H1 (cell line): ENCODE measurements at regions not wholly inside any gene's neighbourhood (a gene's known extent, or its start where the extent isn't known, plus 50 kb on each side); places are given as distances from the start of the nearest gene placed in this dataset.

Source experiments
- CTCF ChIA-PET: fragments of 300-600 bp; sonication (Branson Sonifier 250); formaldehyde crosslinking; loops from one replicate; lab custom pipeline; 2021; ENCODE audit not compliant: partially characterized antibody; lab: Charles Lee
- POLR2A ChIA-PET: fragments of 300-600 bp; sonication (Branson Sonifier 250); formaldehyde crosslinking; loops from one replicate; lab custom pipeline; 2021; ENCODE audit warnings: inconsistent platforms; ENCODE audit not compliant: partially characterized antibody; lab: Charles Lee
- DNase-seq, 2 experiments: peaks; one replicate each; pipeline versions ENCODE4 v3.0.0 to v3.0.0-alpha.2; 2010 to 2022; ENCODE audit warnings: low spot score in 2 of 2, low read depth in 1 of 2, mixed read lengths in 1 of 2
- FAIRE-seq: peaks from 2 replicates; lab custom pipeline; 2011; peaks lifted over from hg19 to GRCh38; lab: Jason Lieb, UNC
- H2AFZ ChIP-seq: 2 replicates; pipeline ENCODE4 v1.8.1; 2012; ENCODE audit warnings: low read length, inconsistent platforms
- H2AK5ac ChIP-seq: 2 replicates; pipeline ENCODE4 v1.6.1; 2013; ENCODE audit warnings: low read depth, low read length
- H2BK120ac ChIP-seq: replicated peaks from 2 replicates; pipeline ENCODE3; 2013; ENCODE audit warnings: low read depth, low read length, inconsistent platforms
- H2BK12ac ChIP-seq: 2 replicates; pipeline ENCODE4 v1.6.1; 2013; ENCODE audit warnings: low read depth, low read length
- H2BK15ac ChIP-seq: 2 replicates; pipeline ENCODE4 v1.6.1; 2013; ENCODE audit warnings: low read length
- H2BK20ac ChIP-seq: 2 replicates; pipeline ENCODE4 v1.6.1; 2013; ENCODE audit warnings: low read length
- H2BK5ac ChIP-seq: 2 replicates; pipeline ENCODE4 v1.6.1; 2013; ENCODE audit warnings: low read depth, low read length
- H3K14ac ChIP-seq: 2 replicates; pipeline ENCODE4 v1.6.1; 2013; ENCODE audit warnings: inconsistent platforms; ENCODE audit not compliant: insufficient read length
- H3K18ac ChIP-seq: 2 replicates; pipeline ENCODE4 v1.6.1; 2013; ENCODE audit warnings: low read length; ENCODE audit errors: extremely low read depth
- H3K23ac ChIP-seq: 2 replicates; pipeline ENCODE4 v1.6.1; 2013; ENCODE audit warnings: inconsistent platforms; ENCODE audit not compliant: insufficient read length
- H3K23me2 ChIP-seq: 2 replicates; pipeline ENCODE4 v1.6.1; 2013; ENCODE audit warnings: low read depth, low read length
- H3K27ac ChIP-seq: 2 replicates; pipeline ENCODE4 v1.6.1; 2011; ENCODE audit warnings: low read depth, low read length, inconsistent platforms
- H3K27me3 ChIP-seq, 4 experiments: replicated peaks in 1 of 4; 1 replicate in 1 of 4; 2 replicates in 3 of 4; pipeline versions ENCODE4 v1.6.1 to v1.8.1; 2011 to 2013; ENCODE audit warnings: low read length in 3 of 4, mild to moderate bottlenecking in 3 of 4, inconsistent platforms in 2 of 4, mixed read lengths in 2 of 4, moderate library complexity in 1 of 4; ENCODE audit not compliant: control insufficient read depth in 3 of 4, insufficient read depth in 3 of 4; ENCODE audit errors: extremely low read depth in 1 of 4
- H3K36me3 ChIP-seq, 4 experiments: 2 replicates each; pipeline versions ENCODE4 v1.6.1 to v1.8.1; 2011 to 2013; ENCODE audit warnings: mild to moderate bottlenecking in 4 of 4, low read length in 3 of 4, moderate library complexity in 2 of 4, control low read depth in 1 of 4, inconsistent platforms in 1 of 4; ENCODE audit not compliant: insufficient read depth in 4 of 4, control insufficient read depth in 2 of 4
- H3K4ac ChIP-seq: replicated peaks from 2 replicates; pipeline ENCODE3; 2013; ENCODE audit warnings: low read length, low read depth, mixed read lengths, inconsistent platforms; ENCODE audit not compliant: insufficient read length
- H3K4me1 ChIP-seq, 4 experiments: replicated peaks in 1 of 4; 1 replicate in 1 of 4; 2 replicates in 3 of 4; pipeline versions ENCODE4 v1.6.1 to v1.8.1; 2011 to 2013; ENCODE audit warnings: low read length in 3 of 4, inconsistent platforms in 2 of 4, mixed read lengths in 1 of 4; ENCODE audit not compliant: insufficient read depth in 4 of 4, control insufficient read depth in 3 of 4
- H3K4me2 ChIP-seq, 2 experiments: 2 replicates each; pipeline versions ENCODE4 v1.6.1 to v1.8.1; 2011 to 2013; ENCODE audit warnings: low read depth in 2 of 2, low read length in 2 of 2, control low read depth in 1 of 2, inconsistent platforms in 1 of 2, mild to moderate bottlenecking in 1 of 2; ENCODE audit not compliant: insufficient read depth in 1 of 2
- H3K4me3 ChIP-seq, 4 experiments: fragments of 200-600, 300-600 bp in 1 of 4; sonication (generic), shearing (Covaris generic), sonication (Bioruptor Twin) in 1 of 4; 2 replicates each; pipeline versions ENCODE4 v1.5.1 to v1.8.1; 2011 to 2016; ENCODE audit warnings: low read length in 4 of 4, low read depth in 3 of 4, control low read depth in 2 of 4, inconsistent platforms in 2 of 4, mild to moderate bottlenecking in 2 of 4, mixed read lengths in 1 of 4, moderate library complexity in 1 of 4; ENCODE audit not compliant: insufficient read depth in 2 of 4; ENCODE audit errors: extremely low read depth in 1 of 4
- H3K56ac ChIP-seq: replicated peaks from 2 replicates; pipeline ENCODE3; 2013; ENCODE audit warnings: low read depth, mild to moderate bottlenecking, mixed read lengths, low read length, inconsistent platforms; ENCODE audit not compliant: insufficient read length
- H3K79me1 ChIP-seq: 2 replicates; pipeline ENCODE4 v1.6.1; 2013; ENCODE audit warnings: low read depth, low read length, control low read depth
- H3K79me2 ChIP-seq, 2 experiments: 2 replicates each; pipeline versions ENCODE4 v1.6.1 to v1.8.1; 2012 to 2013; ENCODE audit warnings: low read length in 2 of 2, mild to moderate bottlenecking in 2 of 2, inconsistent platforms in 1 of 2; ENCODE audit not compliant: insufficient read depth in 2 of 2, control insufficient read depth in 1 of 2
- H3K9ac ChIP-seq, 4 experiments: replicated peaks in 1 of 4; 1 replicate in 1 of 4; 2 replicates in 3 of 4; pipeline versions ENCODE4 v1.6.1 to v1.8.1; 2011 to 2013; ENCODE audit warnings: low read depth in 3 of 4, low read length in 3 of 4, control low read depth in 2 of 4, mild to moderate bottlenecking in 2 of 4, moderate library complexity in 2 of 4, inconsistent platforms in 1 of 4; ENCODE audit errors: extremely low read depth in 1 of 4
- H3K9me3 ChIP-seq, 2 experiments: 2 replicates each; pipeline versions ENCODE4 v1.6.1 to v1.8.1; 2012 to 2013; ENCODE audit warnings: mild to moderate bottlenecking in 2 of 2, moderate library complexity in 2 of 2, control low read depth in 1 of 2, inconsistent platforms in 1 of 2, low read depth in 1 of 2, low read length in 1 of 2, mixed read lengths in 1 of 2; ENCODE audit not compliant: insufficient read depth in 2 of 2
- H4K20me1 ChIP-seq, 2 experiments: replicated peaks in 1 of 2; 2 replicates each; pipeline versions ENCODE3 to v1.8.1; 2011 to 2013; ENCODE audit warnings: inconsistent platforms in 2 of 2, low read length in 2 of 2, mild to moderate bottlenecking in 1 of 2; ENCODE audit not compliant: insufficient read depth in 2 of 2, control insufficient read depth in 1 of 2
- H4K5ac ChIP-seq: 2 replicates; pipeline ENCODE4 v1.6.1; 2013; ENCODE audit warnings: low read length, low read depth, mixed read lengths, inconsistent platforms; ENCODE audit not compliant: insufficient read length
- H4K8ac ChIP-seq: 2 replicates; pipeline ENCODE4 v1.8.0; 2013; ENCODE audit warnings: mild to moderate bottlenecking, moderate library complexity, low read length, inconsistent platforms; ENCODE audit not compliant: insufficient read depth; ENCODE audit errors: extremely low read depth
- H4K91ac ChIP-seq: replicated peaks from 2 replicates; pipeline ENCODE3; 2013; ENCODE audit warnings: low read length, mixed read lengths, inconsistent platforms; ENCODE audit not compliant: insufficient read length
- CEBPB ChIP-seq: IDR thresholded peaks from 2 replicates; pipeline ENCODE4 v1.6.1; 2012; ENCODE audit warnings: low read depth, low read length
- HDAC6 ChIP-seq: IDR thresholded peaks from one replicate; pipeline ENCODE4 v1.7.1; 2012; ENCODE audit warnings: low read depth, mild to moderate bottlenecking, inconsistent platforms, low read length, moderate library complexity
- KDM1A ChIP-seq: fragments of 200-600, 300-600 bp; sonication (generic); IDR thresholded peaks from 2 replicates; pipeline ENCODE4 v1.7.1; 2016; ENCODE audit warnings: mild to moderate bottlenecking, low read length, borderline replicate concordance
- KDM5A ChIP-seq: fragments of 200-600 bp; IDR thresholded peaks from 2 replicates; pipeline ENCODE4 v1.7.1; 2012; ENCODE audit warnings: mild to moderate bottlenecking, low read length, inconsistent platforms, mixed read lengths
- NANOG ChIP-seq: IDR thresholded peaks from 2 replicates; pipeline ENCODE4 v1.6.1; 2011; ENCODE audit warnings: low read length, low read depth, mild to moderate bottlenecking, inconsistent platforms; ENCODE audit not compliant: insufficient read depth, poor library complexity, severe bottlenecking
- RNF2 ChIP-seq: fragments of 200-900, 300-1000 bp; sonication (generic); IDR thresholded peaks from 2 replicates; pipeline ENCODE4 v1.7.1; 2016; ENCODE audit warnings: borderline replicate concordance, low read depth, mild to moderate bottlenecking, antibody characterized with exemption, low read length; ENCODE audit not compliant: poor library complexity, severe bottlenecking; ENCODE audit errors: missing control alignments
- SAP30 ChIP-seq: fragments of 300-600 bp; sonication (generic); IDR thresholded peaks from 2 replicates; pipeline ENCODE4 v1.7.1; 2012; ENCODE audit warnings: low read length, moderate library complexity, mild to moderate bottlenecking, inconsistent platforms; ENCODE audit not compliant: insufficient read depth, insufficient replicate concordance
- SUZ12 ChIP-seq: fragments of 200-600 bp; sonication (generic); IDR thresholded peaks from 2 replicates; pipeline ENCODE4 v1.6.1; 2012; ENCODE audit warnings: mild to moderate bottlenecking, inconsistent platforms, low read length, moderate library complexity, mixed read lengths
- YY1 ChIP-seq: IDR thresholded peaks from 2 replicates; pipeline ENCODE4 v1.6.1; 2011; ENCODE audit warnings: low read depth, mild to moderate bottlenecking, low read length
- WGBS, 2 experiments: shearing (Covaris generic) in 1 of 2; methylation state at CpG; one replicate each; pipeline versions ENCODE4 v1.1.6 to v1.1.7; 2013 to 2015; ENCODE audit warnings: low lambda C conversion rate in 2 of 2, mixed read lengths in 2 of 2, inconsistent platforms in 1 of 2, low coverage in 1 of 2, missing lambda C conversion rate in 1 of 2; ENCODE audit not compliant: insufficient replicate concordance in 2 of 2, insufficient coverage in 1 of 2, insufficient read length in 1 of 2; ENCODE audit errors: extremely low coverage in 1 of 2, missing lambda C conversion rate in 1 of 2; 5-methylcytosine and 5-hydroxymethylcytosine counted together
- TF ChIP-seq, protein P1 (sequence below): IDR thresholded peaks from 2 replicates; pipeline ENCODE4 v1.6.1; 2011; ENCODE audit warnings: low read depth, mild to moderate bottlenecking, low read length; ENCODE audit not compliant: insufficient read depth
- TF ChIP-seq, protein P2 (sequence below): IDR thresholded peaks from 2 replicates; pipeline ENCODE4 v1.6.1; 2012; ENCODE audit warnings: low read length, inconsistent platforms

- 89% methylated on average over 1 of the region's 1 CpG; no CpG with 5 or more reads in 1 of the 2 experiments for WGBS, 2 experiments
- Histone ChIP-seq H3K4me2 (no peak overlapping the region), H3K23ac (no peak overlapping the region), H3K9me3 (no peaks in the 10 kb centered on the region), H2BK20ac (no peak overlapping the region), H4K20me1 (no peaks in the 10 kb centered on the region), H4K8ac (no peak overlapping the region), H3K36me3 (no peaks in the 10 kb centered on the region; a peak in 1 of 8 replicates), H2BK15ac (0 out of 2 replicates have a peak overlapping the region, but pooled peaks have one; percentile 72), H3K18ac (no peak overlapping the region), H2AFZ (no peak overlapping the region), H3K4me3 (no peak overlapping the region), H2AK5ac (no peak overlapping the region), H3K23me2 (0 out of 2 replicates have a peak, but pooled peaks cover 1% of the 10 kb centered on the region), H4K91ac (no peak overlapping the region), H3K79me1 (no peaks in the 10 kb centered on the region), H2BK5ac (no peak overlapping the region), H4K5ac (no peak overlapping the region), H3K4ac (no peak overlapping the region), H3K79me2 (no peaks in the 10 kb centered on the region), H3K56ac (no peak overlapping the region), H3K4me1 (no peaks in the 10 kb centered on the region), H3K14ac (no peak overlapping the region), H3K9ac (no peak overlapping the region), H2BK12ac (no peak overlapping the region), H3K27me3 (no peaks in the 10 kb centered on the region), H3K27ac (no peak overlapping the region), H2BK120ac (peak overlapping the region; percentile 47)
- ChIA-PET CTCF (interaction anchor here (2.3 kb wide), 1 partner anchor 1043 kb away, joined by 5 read pairs; no protein-coding TSS in a partner anchor), POLR2A (no interaction called here)
- DNase-seq: no peak
- no peak for FAIRE-seq
- no peak for TF ChIP-seq SUZ12
- TF ChIP-seq NANOG: no peak
- no peak for TF ChIP-seq KDM1A
- no peak for TF ChIP-seq CEBPB
- TF ChIP-seq KDM5A: no peak
- no peak for TF ChIP-seq YY1
- TF ChIP-seq SAP30: no peak
- TF ChIP-seq, protein P1, sequence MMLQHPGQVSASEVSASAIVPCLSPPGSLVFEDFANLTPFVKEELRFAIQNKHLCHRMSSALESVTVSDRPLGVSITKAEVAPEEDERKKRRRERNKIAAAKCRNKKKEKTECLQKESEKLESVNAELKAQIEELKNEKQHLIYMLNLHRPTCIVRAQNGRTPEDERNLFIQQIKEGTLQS: no peak
- TF ChIP-seq, protein P2, sequence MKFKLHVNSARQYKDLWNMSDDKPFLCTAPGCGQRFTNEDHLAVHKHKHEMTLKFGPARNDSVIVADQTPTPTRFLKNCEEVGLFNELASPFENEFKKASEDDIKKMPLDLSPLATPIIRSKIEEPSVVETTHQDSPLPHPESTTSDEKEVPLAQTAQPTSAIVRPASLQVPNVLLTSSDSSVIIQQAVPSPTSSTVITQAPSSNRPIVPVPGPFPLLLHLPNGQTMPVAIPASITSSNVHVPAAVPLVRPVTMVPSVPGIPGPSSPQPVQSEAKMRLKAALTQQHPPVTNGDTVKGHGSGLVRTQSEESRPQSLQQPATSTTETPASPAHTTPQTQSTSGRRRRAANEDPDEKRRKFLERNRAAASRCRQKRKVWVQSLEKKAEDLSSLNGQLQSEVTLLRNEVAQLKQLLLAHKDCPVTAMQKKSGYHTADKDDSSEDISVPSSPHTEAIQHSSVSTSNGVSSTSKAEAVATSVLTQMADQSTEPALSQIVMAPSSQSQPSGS: no peak
- no peak for TF ChIP-seq RNF2
- TF ChIP-seq HDAC6: no peak
Measured at GRCh38 chr2:11963966-11964365, 217.5 kb downstream of the LPIN1 start.
